Keratinocyte (primary cell): ENCODE measurements at regions not wholly inside any gene's neighbourhood (a gene's known extent, or its start where the extent isn't known, plus 50 kb on each side); places are given as distances from the start of the nearest gene placed in this dataset.

Experiments
- DNase-seq: peaks from one replicate; pipeline ENCODE4 v3.0.0-alpha.2; 2011; ENCODE audit warnings: low read depth, missing footprints, low spot score
- FAIRE-seq: peaks from 2 replicates; lab custom pipeline; 2011; peaks lifted over from hg19 to GRCh38; lab: Jason Lieb, UNC
- H2AFZ ChIP-seq: 2 replicates; pipeline ENCODE4 v1.6.0; 2012; ENCODE audit warnings: low read length, control low read depth, inconsistent platforms; ENCODE audit not compliant: control insufficient read depth
- H3K27ac ChIP-seq: 2 replicates; pipeline ENCODE4 v1.5.1; 2011; ENCODE audit warnings: low read length; ENCODE audit not compliant: control insufficient read depth, insufficient read depth
- H3K27me3 ChIP-seq: 3 replicates; pipeline ENCODE4 v1.6.0; 2011; ENCODE audit warnings: low read length; ENCODE audit not compliant: control insufficient read depth, insufficient read depth; ENCODE audit errors: extremely low read depth
- H3K36me3 ChIP-seq, 2 experiments: 2 replicates in 1 of 2; 3 replicates in 1 of 2; pipeline ENCODE4 v1.5.1; 2011; ENCODE audit warnings: low read length in 2 of 2, mild to moderate bottlenecking in 1 of 2; ENCODE audit not compliant: control insufficient read depth in 2 of 2, insufficient read depth in 2 of 2; ENCODE audit errors: extremely low read depth in 1 of 2
- H3K4me1 ChIP-seq: 3 replicates; pipeline ENCODE4 v1.5.1; 2011; ENCODE audit warnings: low read length; ENCODE audit not compliant: control insufficient read depth, insufficient read depth; ENCODE audit errors: extremely low read depth
- H3K4me2 ChIP-seq: 3 replicates; pipeline ENCODE4 v1.6.0; 2011; ENCODE audit warnings: low read depth, low read length; ENCODE audit not compliant: control insufficient read depth, insufficient read depth; ENCODE audit errors: extremely low read depth
- H3K4me3 ChIP-seq, 3 experiments: fragments of 200-600 bp in 1 of 3; sonication (generic) in 1 of 3; 2 replicates in 2 of 3; 3 replicates in 1 of 3; pipeline ENCODE4 v1.5.1; 2011 to 2016; ENCODE audit warnings: low read length in 3 of 3, mild to moderate bottlenecking in 3 of 3, control low read depth in 2 of 3, inconsistent platforms in 1 of 3, low read depth in 1 of 3, mixed read lengths in 1 of 3, mixed run types in 1 of 3, moderate library complexity in 1 of 3; ENCODE audit not compliant: control insufficient read depth in 2 of 3, insufficient read depth in 2 of 3; ENCODE audit errors: extremely low read depth in 1 of 3
- H3K79me2 ChIP-seq: 2 replicates; pipeline ENCODE4 v1.6.0; 2012; ENCODE audit warnings: low read length; ENCODE audit not compliant: control insufficient read depth, insufficient read depth
- H3K9ac ChIP-seq: 3 replicates; pipeline ENCODE4 v1.6.0; 2011; ENCODE audit warnings: low read length; ENCODE audit not compliant: control insufficient read depth, insufficient read depth; ENCODE audit errors: extremely low read depth
- H3K9me1 ChIP-seq: 3 replicates; pipeline ENCODE4 v1.6.0; 2011; ENCODE audit warnings: low read length; ENCODE audit not compliant: control insufficient read depth, insufficient read depth; ENCODE audit errors: extremely low read depth
- H3K9me3 ChIP-seq: 2 replicates; pipeline ENCODE4 v1.5.1; 2012; ENCODE audit warnings: low read depth, low read length; ENCODE audit not compliant: control insufficient read depth
- H4K20me1 ChIP-seq: 3 replicates; pipeline ENCODE4 v1.6.0; 2011; ENCODE audit warnings: low read length; ENCODE audit not compliant: control insufficient read depth, insufficient read depth; ENCODE audit errors: extremely low read depth
- CTCF ChIP-seq, 3 experiments: IDR thresholded peaks in 1 of 3; conservative IDR thresholded peaks in 1 of 3; optimal IDR thresholded peaks in 1 of 3; 2 replicates in 2 of 3; 3 replicates in 1 of 3; pipeline versions ENCODE3 to v1.5.1; 2011; ENCODE audit warnings: low read length in 3 of 3, mild to moderate bottlenecking in 3 of 3, moderate library complexity in 2 of 3, control low read depth in 1 of 3, inconsistent platforms in 1 of 3; ENCODE audit not compliant: insufficient read depth in 2 of 3; ENCODE audit errors: extremely low read depth in 1 of 3
- EZH2 ChIP-seq: IDR thresholded peaks from one replicate; pipeline ENCODE4 v1.6.1; 2012; ENCODE audit warnings: inconsistent platforms, mild to moderate bottlenecking, low read length, moderate library complexity
- dilution Hi-C: fragments of 300-500 bp; cut with MboI; formaldehyde crosslinking; loops from one replicate; pipeline ENCODE4 v1.7.0; 2020; ENCODE audit warnings: low sequenced_read_pairs; ENCODE audit not compliant: extremely low pct_ligation_motif_present

DNA sequence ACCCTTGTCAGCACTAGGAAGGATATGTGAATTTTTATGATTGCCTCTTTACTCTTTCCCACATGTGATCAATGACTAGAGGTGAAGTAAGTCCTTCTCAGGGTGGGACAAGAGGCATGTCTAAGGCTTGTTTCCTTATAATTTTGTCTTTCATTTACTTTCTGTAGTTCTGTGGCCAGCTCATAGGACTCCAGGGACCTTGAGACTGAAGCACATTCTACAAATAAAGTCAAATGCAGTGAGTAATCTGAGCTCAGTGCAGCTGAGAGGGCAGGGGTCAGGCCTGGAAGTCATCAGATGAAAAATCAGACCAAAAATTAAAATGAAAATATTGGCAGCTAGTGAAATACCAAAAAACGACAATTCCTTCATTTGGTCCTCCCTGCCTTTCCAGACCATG is 424.7 kb upstream of the THBS1 start:
- H3K9me1 ChIP-seq = no peaks in the 10 kb centered on the region
- no peak overlapping the region for H3K4me3 ChIP-seq
- H3K36me3 ChIP-seq = no peaks in the 10 kb centered on the region
- TF ChIP-seq CTCF (optimal IDR thresholded peaks at IDR 0.05 in 1 of 3, IDR thresholded peaks at IDR 0.05 in 1 of 3, conservative IDR thresholded peaks at IDR 0.05 in 1 of 3; ENCODE audit: extremely low read depth in 1 of 3, insufficient read depth in 2 of 3, low read length in 3 of 3) (no peak), EZH2 (no peak)
- H3K4me1 ChIP-seq = no peaks in the 10 kb centered on the region
- no peaks in the 10 kb centered on the region for H4K20me1 ChIP-seq
- H3K27me3 ChIP-seq = no peaks in the 10 kb centered on the region
- H3K9ac ChIP-seq = no peak overlapping the region
- DNase-seq (no peak), FAIRE-seq (no peak)
- no peaks in the 10 kb centered on the region for H3K9me3 ChIP-seq
- dilution Hi-C loops = no loop called here
- no peak overlapping the region for H2AFZ ChIP-seq
- no peak overlapping the region for H3K27ac ChIP-seq
- no peaks in the 10 kb centered on the region for H3K79me2 ChIP-seq
- H3K4me2 ChIP-seq = no peak overlapping the region

DNA sequence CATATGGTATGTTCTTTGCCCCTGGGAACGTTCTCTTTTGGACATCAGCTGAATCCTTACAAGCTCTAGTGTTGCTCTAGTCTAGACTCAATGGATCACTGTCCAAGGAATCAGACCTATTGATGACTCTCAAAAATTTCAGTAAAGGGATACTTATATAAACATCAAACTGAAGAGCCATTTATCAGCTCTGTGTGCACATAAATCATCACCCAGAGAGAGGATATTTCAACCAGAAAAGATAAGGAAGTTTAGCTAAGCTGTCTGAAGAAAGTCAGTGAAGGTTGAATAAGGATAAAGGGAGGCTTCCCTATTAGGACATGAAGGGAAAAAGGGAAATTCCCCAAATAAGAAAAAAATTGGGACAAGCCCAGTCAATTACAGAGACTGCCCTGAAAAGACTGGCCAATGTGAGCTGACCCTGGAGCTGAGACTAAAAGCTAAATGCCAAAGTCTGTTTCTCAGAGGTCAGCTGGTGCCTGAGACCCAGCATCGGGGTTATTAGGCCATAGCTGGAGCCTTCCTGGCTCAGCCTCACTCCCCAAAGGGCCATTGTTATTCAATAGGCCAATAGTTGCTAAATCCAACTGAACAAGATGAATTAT is 424.1 kb upstream of the THBS1 start:
- Histone ChIP-seq H3K9ac (no peak overlapping the region), H4K20me1 (no peaks in the 10 kb centered on the region), H3K27ac (no peak overlapping the region), H3K4me3 (no peak overlapping the region), H3K79me2 (no peaks in the 10 kb centered on the region), H2AFZ (no peak overlapping the region), H3K27me3 (no peaks in the 10 kb centered on the region), H3K4me2 (no peak overlapping the region), H3K9me3 (no peaks in the 10 kb centered on the region), H3K36me3 (no peaks in the 10 kb centered on the region), H3K4me1 (no peaks in the 10 kb centered on the region), H3K9me1 (no peaks in the 10 kb centered on the region)
- FAIRE-seq (no peak), DNase-seq (no peak)
- TF ChIP-seq CTCF (optimal IDR thresholded peaks at IDR 0.05 in 1 of 3, IDR thresholded peaks at IDR 0.05 in 1 of 3, conservative IDR thresholded peaks at IDR 0.05 in 1 of 3; ENCODE audit: extremely low read depth in 1 of 3, insufficient read depth in 2 of 3, low read length in 3 of 3) (no peak), EZH2 (no peak)
- dilution Hi-C loops = no loop called here
